ENCODE measurements at regions not wholly inside any gene's neighbourhood (a gene's known extent, or its start where the extent isn't known, plus 50 kb on each side); places are given as distances from the start of the nearest gene placed in this dataset.

DNA sequence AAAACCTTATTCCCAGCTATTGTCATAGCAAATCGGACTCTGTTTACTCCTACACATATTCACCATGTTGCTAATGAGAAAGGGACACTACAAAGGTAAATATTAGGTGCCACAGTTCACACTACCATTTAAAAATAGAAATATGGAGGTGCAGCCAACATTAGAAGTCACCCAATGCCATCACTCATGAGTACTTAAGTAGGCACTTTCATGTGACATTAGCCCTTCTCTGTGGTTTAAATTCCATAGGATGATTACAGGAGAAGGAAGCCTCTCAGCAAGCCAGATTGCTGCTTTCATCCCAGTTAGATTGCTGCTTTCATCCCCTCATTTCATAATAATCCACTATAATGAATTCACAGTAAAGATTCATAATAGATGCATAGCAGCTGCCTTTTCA lies 376.8 kb upstream of the ALCAM start:
- no peak for DNase-seq

DNA sequence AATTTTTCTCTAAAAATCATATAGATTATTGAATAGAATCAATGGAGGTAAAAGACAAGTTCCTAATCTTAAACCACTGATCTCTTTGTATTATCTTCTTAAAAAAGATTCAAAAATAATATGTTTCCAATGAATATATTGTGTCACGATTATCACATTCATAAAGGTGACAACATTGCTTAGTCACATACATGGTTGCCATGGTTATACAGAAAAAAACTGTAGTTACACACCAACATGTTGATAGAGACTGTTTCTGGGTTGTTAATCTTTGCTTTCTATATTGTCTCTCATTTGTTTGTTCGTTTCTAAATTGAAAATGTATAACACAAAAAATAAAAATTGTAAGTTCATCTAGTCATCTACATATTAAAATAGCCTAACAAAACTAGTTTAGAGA lies 376.0 kb upstream of the ALCAM start:
- no peak for DNase-seq

DNA sequence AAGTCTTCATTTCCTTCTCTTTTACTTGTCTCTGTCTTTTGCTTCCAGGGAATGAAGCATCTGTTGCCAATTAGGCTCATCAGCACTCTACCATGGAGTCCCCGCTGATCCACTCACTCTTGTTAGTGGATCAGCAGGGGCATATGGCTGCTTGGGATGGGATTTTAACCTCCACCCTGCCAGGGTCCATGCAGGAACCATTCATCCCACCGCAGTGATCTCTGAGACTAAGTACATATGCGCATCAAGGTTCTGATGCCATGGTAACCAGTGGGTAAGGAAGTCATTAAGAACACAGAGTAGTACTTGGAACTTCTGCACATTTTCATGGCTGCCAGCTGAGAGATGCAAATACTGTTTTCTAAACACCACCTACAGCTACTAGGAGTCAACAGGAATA lies 374.0 kb upstream of the ALCAM start:
- no peak for DNase-seq

DNA sequence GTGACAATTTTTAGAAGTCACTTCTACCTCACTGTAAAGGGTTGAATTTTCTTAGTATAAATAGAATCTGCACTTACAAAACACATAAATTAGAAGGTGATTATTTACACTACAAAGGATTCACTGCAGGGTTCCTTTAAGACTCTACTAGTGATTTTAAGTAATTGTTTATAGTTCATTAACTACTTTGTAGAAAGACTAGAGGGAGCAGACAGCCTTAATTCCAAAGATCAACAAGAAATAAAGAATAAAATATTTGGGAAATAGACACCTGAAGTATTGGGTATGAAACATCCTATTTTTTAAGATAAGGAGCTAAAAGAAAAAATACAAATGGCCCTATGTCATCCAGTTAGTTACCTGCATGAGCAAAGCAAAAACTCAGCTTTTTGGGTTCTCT lies 360.5 kb upstream of the ALCAM start:
- no peak for DNase-seq

DNA sequence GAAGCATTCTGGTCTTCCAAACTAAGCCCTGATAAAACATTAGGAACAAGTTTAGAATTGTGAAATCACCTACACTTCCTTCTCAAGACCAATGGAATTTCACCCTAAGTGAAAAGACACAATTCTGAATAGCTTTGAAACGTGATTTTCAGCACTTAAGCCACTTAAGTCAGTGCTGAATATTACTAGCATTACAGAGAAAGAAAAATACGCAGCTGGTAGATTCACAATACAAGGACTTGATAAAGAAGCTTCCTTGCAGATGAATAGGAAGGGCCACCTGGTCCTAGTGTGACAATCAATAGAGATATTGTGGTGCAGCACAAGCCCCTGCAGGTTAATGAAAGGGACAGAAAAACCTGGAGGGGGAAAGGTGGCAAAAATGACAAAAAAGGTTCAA lies 353.1 kb upstream of the ALCAM start:
- no peak for DNase-seq

DNA sequence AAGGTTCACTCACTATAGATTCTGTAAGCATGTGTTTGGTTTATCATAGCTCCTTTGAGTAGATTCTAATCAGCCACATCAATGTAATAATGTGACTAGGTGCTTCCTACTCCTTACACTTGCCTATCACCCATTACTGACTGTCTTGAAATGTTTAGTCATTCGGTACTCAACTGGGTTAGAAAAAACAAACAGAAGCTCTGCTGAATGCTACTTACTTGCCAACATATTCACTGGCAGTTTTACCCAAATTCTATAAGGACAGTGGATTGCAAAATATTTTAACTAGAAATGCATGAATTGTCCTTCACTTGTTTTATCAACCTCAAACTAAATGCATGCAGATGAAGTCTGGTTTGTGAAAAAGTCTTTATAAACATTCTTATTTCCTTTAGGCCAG lies 352.1 kb upstream of the ALCAM start:
- no peak for DNase-seq

DNA sequence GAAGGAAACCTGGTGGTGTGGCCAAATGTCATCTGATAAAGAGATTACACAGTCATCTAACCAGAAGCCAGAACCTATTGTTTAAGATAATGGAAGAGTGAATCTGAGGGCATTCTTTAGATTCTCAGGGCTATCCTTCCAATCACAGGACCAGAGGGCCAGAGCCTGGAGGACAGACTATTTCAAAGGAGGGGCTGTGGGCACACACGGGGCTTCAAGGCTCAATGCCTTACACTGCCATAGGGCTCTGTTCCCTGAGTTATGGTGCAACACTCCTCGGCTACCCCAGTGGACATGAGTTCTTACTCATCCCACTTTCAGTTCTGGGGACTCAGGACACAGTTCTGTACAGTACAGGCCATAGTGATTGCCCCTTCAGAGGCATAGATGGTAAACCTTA lies 343.9 kb upstream of the ALCAM start:
- no peak for DNase-seq

DNA sequence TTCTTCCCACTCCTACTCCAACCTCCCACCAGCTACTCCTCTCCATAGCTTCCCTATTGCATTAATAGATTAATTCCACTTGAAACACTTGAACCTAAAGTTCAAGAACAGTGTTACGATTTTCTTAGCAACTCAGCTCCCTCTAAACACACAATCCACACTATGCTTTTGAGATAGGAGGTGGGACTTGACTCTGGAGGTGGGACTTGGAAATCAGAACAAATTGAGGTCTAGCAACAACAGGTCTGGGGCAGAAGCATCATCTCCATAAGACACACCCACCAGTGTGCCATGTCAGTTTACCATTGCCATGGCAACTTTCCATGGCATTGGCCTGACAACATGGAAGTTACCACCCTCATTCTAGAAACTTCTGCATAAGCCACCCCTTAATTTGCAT lies 336.5 kb upstream of the ALCAM start:
- no peak for DNase-seq

DNA sequence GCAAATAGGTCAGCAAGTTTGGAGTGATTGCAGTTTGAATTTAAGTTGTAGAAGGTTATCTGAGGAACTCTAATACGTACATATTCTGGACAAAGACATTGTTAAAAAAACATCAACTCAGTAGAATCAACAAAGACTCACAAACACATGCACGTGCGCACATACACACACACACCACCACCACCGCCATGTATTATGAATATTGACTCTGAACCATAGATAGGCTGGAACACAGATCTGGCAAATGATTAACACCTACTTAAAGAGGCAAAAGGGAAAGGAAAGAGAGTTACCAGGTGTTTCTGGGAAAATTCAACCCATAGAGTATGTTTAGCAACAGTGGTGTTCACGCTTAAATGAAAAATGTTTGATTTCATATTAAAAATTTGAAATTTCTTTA lies 334.2 kb upstream of the ALCAM start:
- DNase-seq = no peak

DNA sequence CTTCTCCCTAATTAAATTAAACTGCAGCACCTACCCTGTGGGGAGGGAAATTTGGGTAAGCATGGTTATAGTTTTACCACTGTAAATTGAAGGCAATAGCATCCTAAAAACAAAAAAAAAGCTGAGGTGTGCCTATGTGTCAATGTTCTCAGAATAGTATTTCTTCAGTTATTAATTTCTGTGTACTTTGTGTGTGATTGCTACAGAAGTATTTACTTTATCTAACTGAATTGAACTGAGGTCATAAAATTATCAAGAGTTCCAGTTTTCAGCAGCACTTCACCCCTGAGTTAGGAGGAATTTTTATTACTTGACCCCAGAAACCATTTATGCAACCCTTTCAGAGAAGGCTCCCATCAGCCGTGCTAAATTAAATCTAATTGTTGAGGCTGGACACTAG lies 333.6 kb upstream of the ALCAM start:
- no peak for DNase-seq

DNA sequence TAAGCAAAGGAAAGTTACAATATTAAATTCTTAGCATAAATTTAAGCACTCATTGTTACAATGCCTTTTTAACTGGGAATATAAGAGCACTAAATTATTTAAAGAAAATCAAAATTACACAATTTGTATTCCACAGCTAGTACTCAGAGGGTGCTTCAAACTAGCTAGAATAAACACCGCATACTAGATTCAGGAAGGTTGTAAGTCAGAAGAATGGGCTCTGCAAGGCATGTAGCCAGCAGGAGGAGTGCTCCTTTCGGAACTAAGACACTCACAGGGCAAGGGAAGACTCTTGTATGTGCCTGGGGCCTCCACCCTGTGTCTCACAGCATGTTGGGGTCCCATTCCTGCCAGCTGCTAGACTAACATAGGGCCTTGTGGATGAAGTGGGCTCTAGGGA lies 327.7 kb upstream of the ALCAM start:
- no peak for DNase-seq

DNA sequence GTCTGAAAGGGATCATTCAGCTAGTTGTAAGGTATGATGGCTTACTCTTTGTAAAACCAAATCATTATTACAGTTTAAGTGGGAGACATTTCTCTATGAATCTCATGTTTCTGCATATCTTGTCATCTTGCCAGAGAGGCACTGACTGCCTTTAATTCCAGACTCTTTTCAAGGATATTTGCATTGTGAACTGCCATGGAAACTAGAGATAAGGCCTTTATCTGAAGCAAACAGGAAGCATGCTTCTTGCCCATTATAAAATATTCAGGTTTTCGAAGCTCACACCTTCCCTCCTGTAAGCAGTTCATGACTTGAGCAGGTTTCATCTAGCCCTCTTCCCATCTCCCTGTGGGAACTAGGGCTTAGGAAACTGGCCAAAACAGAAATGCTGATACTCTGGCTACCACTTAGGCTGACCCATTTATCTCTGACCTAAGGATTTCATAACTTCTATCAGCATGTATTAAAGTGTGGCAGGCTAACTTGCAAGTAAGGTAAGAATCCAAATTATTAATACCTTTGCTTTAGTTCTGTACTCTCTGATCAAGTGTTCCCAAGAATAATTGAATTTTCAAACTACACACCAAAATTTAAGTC lies 326.6 kb upstream of the ALCAM start:
- DNase-seq = no peak

DNA sequence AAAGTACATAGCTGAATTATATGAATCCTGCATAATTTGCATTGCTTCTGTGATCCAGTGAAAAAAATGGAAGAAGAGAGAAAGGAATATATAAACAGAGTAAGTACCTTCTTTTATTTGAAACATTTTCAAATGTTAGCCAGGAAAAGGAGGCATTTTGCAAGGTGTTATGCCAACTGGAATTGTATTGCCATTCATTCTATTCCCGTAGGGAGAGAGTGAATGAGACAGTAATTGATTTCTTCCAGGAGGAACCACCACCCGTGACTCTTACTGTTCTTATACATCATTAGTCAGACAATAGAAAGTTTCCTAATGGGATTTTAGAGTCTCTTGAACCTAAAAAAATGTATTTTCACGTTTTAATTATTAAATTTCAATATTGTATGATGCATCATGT lies 324.1 kb upstream of the ALCAM start:
- DNase-seq = no peak

DNA sequence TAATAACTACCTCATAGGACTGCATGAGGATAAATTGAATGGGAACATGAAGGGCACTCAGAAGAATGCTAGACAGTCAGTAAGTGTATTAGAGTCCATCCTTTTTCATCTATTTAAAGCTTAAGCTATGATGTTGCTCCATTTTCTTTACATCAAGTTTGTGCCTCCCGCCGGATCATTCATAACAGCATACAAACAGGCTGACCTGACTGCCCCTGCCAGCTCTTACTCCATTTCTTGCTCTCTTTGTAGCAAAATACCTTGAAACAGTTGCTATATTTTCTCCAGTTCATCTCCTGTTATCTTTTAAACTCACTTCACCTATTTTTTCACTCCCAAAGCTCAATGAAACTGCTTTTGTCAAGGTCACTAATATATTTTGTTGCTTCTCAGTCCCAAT lies 315.6 kb upstream of the ALCAM start:
- DNase-seq = no peak

DNA sequence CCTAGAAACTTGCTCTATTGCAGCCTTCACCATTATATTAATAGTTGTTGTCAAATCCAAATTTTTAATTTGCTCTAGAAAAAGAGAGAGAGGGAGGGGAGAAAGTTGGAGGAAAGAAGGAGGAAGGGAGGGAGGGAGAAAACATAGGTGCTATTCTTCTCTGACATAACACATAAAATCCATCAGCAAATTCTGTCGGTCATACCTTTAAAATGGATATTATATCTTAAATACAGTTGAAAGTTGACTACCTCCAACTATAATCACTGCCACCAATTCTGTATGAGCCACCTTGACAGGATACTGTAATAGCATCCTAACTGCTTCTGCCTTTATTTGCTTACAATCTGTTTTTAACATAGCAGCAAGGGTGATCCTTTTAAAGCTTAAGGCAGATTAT lies 314.7 kb upstream of the ALCAM start:
- no peak for DNase-seq

DNA sequence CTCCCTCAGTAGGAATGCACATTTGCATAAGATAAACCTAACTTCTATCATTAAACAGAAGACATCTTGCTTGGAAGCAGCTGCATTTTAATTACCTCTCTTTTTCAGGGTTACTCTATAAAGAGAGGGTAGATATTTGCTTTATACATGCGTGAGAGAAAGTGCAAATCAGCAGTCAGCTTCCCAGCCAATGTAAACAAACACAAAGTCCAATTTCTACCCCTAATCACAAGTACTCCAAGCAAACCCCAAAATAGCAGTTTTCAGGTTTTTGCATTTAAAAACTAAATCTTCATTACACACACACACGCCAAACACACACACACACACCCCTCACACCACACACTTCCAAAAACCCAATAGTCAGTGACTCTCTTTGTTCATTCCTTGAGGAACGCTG lies 303.9 kb upstream of the ALCAM start:
- DNase-seq = no peak

DNA sequence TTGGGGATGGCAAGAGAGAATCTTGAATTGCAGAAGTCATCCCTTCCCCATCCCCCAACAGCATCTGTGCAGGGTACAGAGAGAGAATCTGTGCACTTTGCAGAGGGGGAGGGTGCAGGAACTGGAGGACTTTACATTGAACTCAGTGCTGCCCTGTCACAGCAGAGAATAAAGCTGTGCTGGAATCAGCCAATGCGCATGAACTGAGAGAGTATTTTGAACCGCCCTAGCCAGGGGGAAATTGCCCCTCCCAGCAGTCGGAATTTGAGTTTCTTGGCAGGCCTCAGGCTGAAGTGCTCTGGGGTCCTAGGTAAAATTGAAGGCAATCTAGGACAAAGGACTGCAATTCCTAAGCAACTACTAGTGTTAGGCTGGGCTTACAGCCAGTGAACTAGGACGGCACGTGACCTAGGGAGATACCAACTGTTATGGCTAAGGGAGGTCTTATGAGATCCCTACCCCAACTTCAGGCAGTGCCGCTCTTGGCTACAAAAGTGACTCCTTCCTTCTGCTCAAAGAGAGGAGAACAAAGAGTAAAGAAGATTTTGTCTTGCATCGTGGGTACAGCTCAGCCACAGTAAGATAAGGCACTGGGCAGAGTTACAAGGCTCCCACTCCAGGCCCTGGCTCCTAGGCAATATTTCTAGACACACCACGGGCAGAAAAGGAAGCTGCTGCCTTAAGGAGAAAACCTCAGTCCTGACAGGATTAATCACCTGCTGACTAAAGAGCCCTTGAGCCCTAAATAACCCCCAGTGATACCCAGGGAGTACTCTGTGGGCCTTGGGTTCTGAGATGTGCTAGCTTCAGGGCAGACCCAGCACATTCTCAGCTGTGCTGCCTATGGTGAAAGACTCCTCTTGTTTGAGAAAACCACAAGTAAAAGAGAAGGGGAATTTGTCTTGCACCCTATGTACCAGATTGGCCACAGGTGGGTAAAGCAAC lies 300.5 kb upstream of the ALCAM start:
- no peak for DNase-seq

DNA sequence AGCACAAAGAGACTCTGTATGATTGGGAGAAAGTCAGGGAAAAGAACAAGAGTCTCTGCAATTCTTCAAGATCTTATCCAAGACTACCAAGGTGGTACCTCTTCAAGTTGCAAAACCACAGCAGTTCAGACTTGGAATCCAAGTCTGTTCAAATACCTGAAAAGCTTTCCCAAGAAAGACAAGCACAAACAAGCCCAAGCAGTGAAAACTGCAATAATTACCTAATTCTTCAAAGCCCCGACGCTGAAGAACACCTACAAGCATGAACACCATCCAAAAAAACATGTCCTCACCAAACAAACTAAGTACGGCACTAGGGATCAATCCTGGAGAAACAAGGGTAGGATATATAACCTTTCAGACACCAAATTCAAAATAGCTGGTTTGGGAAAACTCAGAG lies 299.3 kb upstream of the ALCAM start:
- no peak for DNase-seq

DNA sequence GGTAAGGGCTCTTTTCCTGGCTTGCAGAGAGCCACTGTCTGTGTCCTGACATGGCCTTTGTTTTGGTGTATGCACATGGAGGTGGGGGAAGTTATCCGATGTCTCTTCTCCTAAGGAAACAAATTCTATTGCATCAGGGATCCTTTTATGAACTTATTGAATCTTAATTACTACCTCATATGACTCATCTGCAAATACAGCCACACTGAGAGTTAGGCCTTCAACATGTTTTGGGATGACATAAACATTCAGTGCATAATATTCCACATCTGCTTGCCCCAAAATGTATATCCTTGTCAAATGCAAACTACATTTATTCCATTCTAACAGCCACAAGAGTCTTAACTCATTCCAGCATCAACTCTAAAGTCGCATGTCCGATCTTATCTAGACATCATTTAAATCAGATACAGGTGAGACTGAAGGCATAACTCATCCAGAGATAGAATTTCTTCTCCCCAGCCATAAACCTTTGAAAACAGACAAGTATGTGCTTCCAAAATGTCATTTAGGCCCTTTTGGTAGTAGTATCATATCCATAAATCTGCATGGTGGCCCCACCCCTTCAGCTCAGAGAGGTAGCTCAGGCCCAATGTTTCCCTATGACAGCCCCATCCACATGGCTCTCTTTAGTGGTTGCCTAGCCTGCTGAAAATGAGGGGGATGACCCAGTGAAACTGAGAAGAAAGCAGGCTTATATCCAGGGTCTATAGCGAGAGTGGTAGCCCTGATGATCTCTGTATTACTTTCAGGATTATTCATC lies 289.5 kb upstream of the ALCAM start:
- no peak for DNase-seq

DNA sequence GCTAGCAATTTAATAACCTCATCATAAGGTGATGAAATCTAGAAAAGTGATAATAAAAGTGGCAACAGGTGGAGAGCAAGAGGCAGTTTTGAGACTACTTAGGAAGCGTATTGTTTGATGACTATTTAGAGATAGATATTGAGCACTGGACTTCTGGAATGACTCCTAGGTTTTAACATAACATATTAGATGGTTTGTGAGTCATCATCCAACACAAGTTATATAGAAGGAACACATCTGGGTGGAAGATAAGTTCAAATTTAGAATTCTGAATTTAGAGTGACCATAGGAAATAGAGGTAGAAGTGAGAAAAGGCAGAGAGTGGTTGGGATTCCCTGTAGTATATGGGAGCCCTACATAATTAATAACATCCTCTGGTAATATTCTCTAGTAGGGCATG lies 282.8 kb upstream of the ALCAM start:
- DNase-seq = no peak

DNA sequence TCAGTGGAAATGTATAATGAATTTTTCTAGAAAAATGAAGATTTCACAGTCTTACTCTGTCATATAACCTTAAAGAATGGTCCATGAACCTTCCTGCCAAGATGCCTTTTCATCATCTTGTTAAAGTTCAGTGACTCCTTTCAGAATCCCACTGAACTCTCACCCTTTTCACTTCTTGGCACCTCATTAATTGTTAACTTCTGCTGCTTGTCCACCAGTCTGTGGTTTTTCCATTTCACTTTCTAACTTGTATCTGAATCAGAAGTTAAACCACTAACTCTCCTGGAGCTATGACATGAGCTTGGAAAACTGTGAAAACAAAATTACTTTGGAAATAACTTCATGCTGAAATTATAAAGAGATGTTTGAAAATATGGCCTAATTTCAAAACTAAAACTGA lies 281.2 kb upstream of the ALCAM start:
- no peak for DNase-seq

DNA sequence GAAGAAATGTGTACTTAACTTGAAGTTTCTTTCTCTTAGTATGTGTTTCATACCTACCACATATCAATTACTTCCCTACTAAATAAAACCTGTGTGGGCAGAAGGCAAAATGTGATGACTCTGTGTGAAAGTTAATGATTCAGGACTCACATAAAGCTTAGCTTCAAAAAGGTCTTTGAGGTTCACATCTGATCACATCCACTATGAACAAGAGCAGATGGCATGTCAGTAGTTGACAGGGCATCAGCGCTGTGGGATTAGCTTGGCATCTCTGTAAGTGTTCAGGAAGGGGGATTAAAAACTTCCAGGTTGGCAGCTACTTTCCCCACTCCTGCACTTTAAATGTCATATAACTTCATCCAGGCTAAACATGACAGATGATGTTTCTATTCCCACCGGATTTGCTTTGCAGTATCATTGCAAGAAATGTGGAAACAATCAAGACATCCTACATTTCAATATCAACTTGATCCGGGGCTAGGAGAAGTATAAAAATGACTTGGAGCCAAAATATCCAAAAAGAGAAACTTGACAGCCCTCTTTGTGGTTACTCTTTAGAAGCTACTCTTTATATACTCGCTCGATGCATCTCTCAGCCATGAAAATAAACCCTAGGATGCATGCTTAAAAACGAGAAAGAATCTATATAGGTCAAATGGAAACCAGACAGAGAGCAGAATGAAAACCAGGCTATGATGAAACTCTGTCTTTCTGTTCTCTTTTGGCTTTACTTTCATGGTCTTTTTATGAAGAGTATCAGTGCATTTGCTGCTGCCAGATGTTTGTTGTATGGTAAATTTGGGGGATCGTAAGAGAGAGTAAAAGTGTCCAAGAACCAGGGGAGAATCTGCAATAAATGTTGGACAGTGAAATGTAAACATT lies 273.1 kb upstream of the ALCAM start:
- no peak for DNase-seq

DNA sequence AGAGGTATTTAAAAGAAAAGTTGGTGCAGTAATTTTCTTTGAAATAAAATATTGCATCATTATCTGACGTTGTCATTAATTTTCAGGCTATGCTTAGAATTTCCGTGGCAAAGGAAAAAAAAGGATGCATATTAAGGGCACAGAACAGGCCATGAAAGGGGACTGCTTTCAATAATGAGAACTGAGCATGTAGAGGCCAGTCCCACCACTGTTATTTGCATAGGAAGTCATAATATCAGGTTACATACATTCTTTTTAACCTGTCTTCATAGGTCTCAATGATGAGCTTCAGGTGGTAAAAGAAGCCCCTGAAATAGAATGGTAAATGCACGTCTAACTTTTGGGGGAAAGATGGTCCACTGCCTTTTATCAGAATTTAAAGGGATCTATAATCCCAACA lies 272.1 kb upstream of the ALCAM start:
- DNase-seq = no peak
